GM12878 (cell line): ENCODE measurements at regions not wholly inside any gene's neighbourhood (a gene's known extent, or its start where the extent isn't known, plus 50 kb on each side); places are given as distances from the start of the nearest gene placed in this dataset.

ENCODE experiments used
- MAX ChIP-seq: IDR thresholded peaks from 2 replicates; pipeline ENCODE4 v1.6.1; 2012; ENCODE audit warnings: low read depth, low read length, improper control_type of control experiment
- RAD51 ChIP-seq: fragments of 450-650 bp; IDR thresholded peaks from 2 replicates; pipeline ENCODE4 v1.6.1; 2016; ENCODE audit warnings: moderate library complexity, mild to moderate bottlenecking, inconsistent platforms

- TF ChIP-seq RAD51 (no peak), MAX (no peak)
These were observed 472.9 kb downstream of the TBL1XR1 start for GRCh38 chr3:176724394-176724759.
